Neural progenitor cell (in vitro differentiated cells): ENCODE measurements at regions not wholly inside any gene's neighbourhood (a gene's known extent, or its start where the extent isn't known, plus 50 kb on each side); places are given as distances from the start of the nearest gene placed in this dataset.
A peak's percentile ranks its signal among the peaks of the same experiment; 100 is the strongest.

Experiments
- DNase-seq: peaks from one replicate; pipeline ENCODE4 v3.0.0-alpha.2; 2016; ENCODE audit warnings: low spot score
- H2AFZ ChIP-seq: fragments of 200-600 bp; sonication (generic); replicated peaks from 2 replicates; pipeline ENCODE4 v1.6.1; 2016; ENCODE audit warnings: antibody characterized with exemption
- H3F3A ChIP-seq: fragments of 200-600 bp; sonication (generic); 2 replicates; pipeline ENCODE4 v1.6.1; 2016; ENCODE audit warnings: antibody characterized with exemption, low read depth
- H3K27ac ChIP-seq: fragments of 200-600 bp; sonication (generic); 2 replicates; pipeline ENCODE4 v1.5.1; 2016; ENCODE audit warnings: mild to moderate bottlenecking
- H3K27me3 ChIP-seq: fragments of 200-600 bp; sonication (generic); 2 replicates; pipeline ENCODE4 v1.6.1; 2016; ENCODE audit warnings: mild to moderate bottlenecking, moderate library complexity
- H3K36me3 ChIP-seq: fragments of 200-600 bp; sonication (generic); 2 replicates; pipeline ENCODE4 v1.5.1; 2016
- H3K4me1 ChIP-seq: fragments of 200-600 bp; sonication (generic); 2 replicates; pipeline ENCODE4 v1.6.1; 2016; ENCODE audit warnings: mixed run types
- H3K4me2 ChIP-seq: fragments of 200-600 bp; sonication (generic); 2 replicates; pipeline ENCODE4 v1.6.1; 2016
- H3K4me3 ChIP-seq: fragments of 200-600 bp; sonication (generic); 2 replicates; pipeline ENCODE4 v1.5.1; 2016
- H3K79me2 ChIP-seq: fragments of 200-600 bp; sonication (generic); 2 replicates; pipeline ENCODE4 v1.6.1; 2016; ENCODE audit warnings: low read depth
- H3K9ac ChIP-seq: fragments of 200-600 bp; sonication (generic); 2 replicates; pipeline ENCODE4 v1.6.1; 2016
- H3K9me3 ChIP-seq: fragments of 200-600 bp; sonication (generic); 2 replicates; pipeline ENCODE4 v1.5.1; 2016; ENCODE audit warnings: low read depth
- H4K20me1 ChIP-seq: fragments of 200-600 bp; sonication (generic); 2 replicates; pipeline ENCODE4 v1.6.1; 2016; ENCODE audit warnings: low read depth
- H3K27ac Mint-ChIP-seq: 3 replicates; pipeline ENCODE4 v1.8.0; 2021; ENCODE audit warnings: mixed read lengths
- H3K27me3 Mint-ChIP-seq: 2 replicates; pipeline ENCODE4 v1.8.0; 2022; ENCODE audit warnings: low read depth, mild to moderate bottlenecking, inconsistent platforms, moderate library complexity, mixed read lengths; ENCODE audit not compliant: insufficient read depth
- H3K36me3 Mint-ChIP-seq: 3 replicates; pipeline ENCODE4 v1.8.0; 2021; ENCODE audit warnings: mixed read lengths
- H3K4me1 Mint-ChIP-seq: 3 replicates; pipeline ENCODE4 v1.8.0; 2021; ENCODE audit warnings: mixed read lengths
- H3K4me3 Mint-ChIP-seq: 3 replicates; pipeline ENCODE4 v1.8.0; 2021; ENCODE audit warnings: mild to moderate bottlenecking, moderate library complexity, mixed read lengths
- H3K9me3 Mint-ChIP-seq: 3 replicates; pipeline ENCODE4 v1.8.0; 2020; ENCODE audit warnings: mixed read lengths
- EZH2 ChIP-seq: fragments of 200-600 bp; sonication (generic); IDR thresholded peaks from 2 replicates; pipeline ENCODE4 v1.6.1; 2017; ENCODE audit warnings: antibody characterized with exemption, mild to moderate bottlenecking, moderate library complexity
- EZH2phosphoT487 ChIP-seq: fragments of 200-600 bp; sonication (generic); IDR thresholded peaks from 2 replicates; pipeline ENCODE4 v1.6.1; 2017; ENCODE audit warnings: antibody characterized with exemption
- TF ChIP-seq, protein P1 (sequence below): fragments of 200-600 bp; sonication (generic); IDR thresholded peaks from 2 replicates; pipeline ENCODE4 v1.5.1; 2017; ENCODE audit warnings: antibody characterized with exemption, mild to moderate bottlenecking

DNA sequence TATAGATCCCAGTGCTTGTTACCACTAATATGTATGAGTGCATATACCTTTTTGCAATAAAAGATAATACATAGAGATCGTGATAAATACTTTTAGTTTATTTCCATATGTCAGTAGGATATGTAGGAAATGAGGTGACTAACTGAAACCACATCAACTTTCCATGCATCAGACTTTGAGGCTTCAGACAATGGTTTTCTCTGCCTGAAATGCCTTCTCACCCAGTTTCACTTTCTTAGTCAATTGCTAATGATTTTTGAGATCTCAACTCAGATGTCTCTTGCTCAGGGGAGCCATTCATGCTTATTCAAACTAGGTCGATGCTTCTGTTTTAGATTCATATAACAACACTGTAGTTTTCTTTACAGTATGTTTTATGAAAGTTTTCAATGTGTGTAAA is 626.6 kb upstream of the ADGRB3 start:
- H3F3A ChIP-seq, result no peaks in the 10 kb centered on the region
- H3K9me3 ChIP-seq, result no peaks in the 10 kb centered on the region
- no peak overlapping the region for H3K4me3 ChIP-seq
- H3K9me3 Mint-ChIP-seq, result no peaks in the 10 kb centered on the region
- H3K27ac ChIP-seq, result no peak overlapping the region
- H4K20me1 ChIP-seq, result no peaks in the 10 kb centered on the region
- H3K27ac Mint-ChIP-seq, result no peak overlapping the region
- TF ChIP-seq EZH2phosphoT487, result no peak
- TF ChIP-seq, protein P1, sequence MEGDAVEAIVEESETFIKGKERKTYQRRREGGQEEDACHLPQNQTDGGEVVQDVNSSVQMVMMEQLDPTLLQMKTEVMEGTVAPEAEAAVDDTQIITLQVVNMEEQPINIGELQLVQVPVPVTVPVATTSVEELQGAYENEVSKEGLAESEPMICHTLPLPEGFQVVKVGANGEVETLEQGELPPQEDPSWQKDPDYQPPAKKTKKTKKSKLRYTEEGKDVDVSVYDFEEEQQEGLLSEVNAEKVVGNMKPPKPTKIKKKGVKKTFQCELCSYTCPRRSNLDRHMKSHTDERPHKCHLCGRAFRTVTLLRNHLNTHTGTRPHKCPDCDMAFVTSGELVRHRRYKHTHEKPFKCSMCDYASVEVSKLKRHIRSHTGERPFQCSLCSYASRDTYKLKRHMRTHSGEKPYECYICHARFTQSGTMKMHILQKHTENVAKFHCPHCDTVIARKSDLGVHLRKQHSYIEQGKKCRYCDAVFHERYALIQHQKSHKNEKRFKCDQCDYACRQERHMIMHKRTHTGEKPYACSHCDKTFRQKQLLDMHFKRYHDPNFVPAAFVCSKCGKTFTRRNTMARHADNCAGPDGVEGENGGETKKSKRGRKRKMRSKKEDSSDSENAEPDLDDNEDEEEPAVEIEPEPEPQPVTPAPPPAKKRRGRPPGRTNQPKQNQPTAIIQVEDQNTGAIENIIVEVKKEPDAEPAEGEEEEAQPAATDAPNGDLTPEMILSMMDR, result no peak
- TF ChIP-seq EZH2, result no peak
- no peak overlapping the region for H3K9ac ChIP-seq
- H3K79me2 ChIP-seq, result no peaks in the 10 kb centered on the region
- H3K4me2 ChIP-seq, result no peak overlapping the region
- H3K27me3 ChIP-seq, result no peaks in the 10 kb centered on the region
- no peak overlapping the region for H3K4me3 Mint-ChIP-seq
- H3K4me1 Mint-ChIP-seq, result no peaks in the 10 kb centered on the region
- DNase-seq, result no peak
- H3K4me1 ChIP-seq, result no peaks in the 10 kb centered on the region
- no peaks in the 10 kb centered on the region for H3K36me3 Mint-ChIP-seq
- H3K27me3 Mint-ChIP-seq, result no peaks in the 10 kb centered on the region
- no peak overlapping the region for H2AFZ ChIP-seq
- no peaks in the 10 kb centered on the region for H3K36me3 ChIP-seq

- Mint-ChIP-seq H3K27me3 (no peaks in the 10 kb centered on the region), H3K9me3 (no peaks in the 10 kb centered on the region), H3K27ac (no peak overlapping the region), H3K4me1 (no peaks in the 10 kb centered on the region), H3K36me3 (no peaks in the 10 kb centered on the region), H3K4me3 (no peak overlapping the region)
- Histone ChIP-seq H3K4me1 (no peaks in the 10 kb centered on the region), H3K79me2 (no peaks in the 10 kb centered on the region), H3K9ac (no peak overlapping the region), H3K27me3 (no peaks in the 10 kb centered on the region), H3F3A (no peaks in the 10 kb centered on the region), H3K36me3 (no peaks in the 10 kb centered on the region), H2AFZ (no peak overlapping the region), H3K27ac (no peak overlapping the region), H3K4me2 (no peak overlapping the region), H4K20me1 (no peaks in the 10 kb centered on the region), H3K4me3 (no peak overlapping the region), H3K9me3 (no peaks in the 10 kb centered on the region)
- TF ChIP-seq EZH2, result no peak
- TF ChIP-seq EZH2phosphoT487, result no peak
- TF ChIP-seq, protein P1, result no peak
- DNase-seq, result no peak
These were observed 627.4 kb upstream of the ADGRB3 start for GRCh38 chr6:68007717-68008116.

- Histone ChIP-seq H3K79me2 (no peaks in the 10 kb centered on the region), H3K27me3 (no peaks in the 10 kb centered on the region), H3F3A (no peaks in the 10 kb centered on the region), H2AFZ (peak overlapping the region; percentile 31), H3K9me3 (no peaks in the 10 kb centered on the region), H3K4me2 (no peak overlapping the region), H3K4me3 (no peak overlapping the region), H4K20me1 (no peaks in the 10 kb centered on the region), H3K4me1 (peaks cover 7% of the 10 kb centered on the region), H3K9ac (no peak overlapping the region), H3K36me3 (no peaks in the 10 kb centered on the region), H3K27ac (no peak overlapping the region)
- Mint-ChIP-seq H3K27me3 (no peaks in the 10 kb centered on the region), H3K9me3 (no peaks in the 10 kb centered on the region), H3K36me3 (no peaks in the 10 kb centered on the region), H3K4me1 (no peaks in the 10 kb centered on the region), H3K27ac (no peak overlapping the region), H3K4me3 (no peak overlapping the region)
- no peak for DNase-seq
- TF ChIP-seq, protein P1, result no peak
- TF ChIP-seq EZH2phosphoT487, result no peak
- no peak for TF ChIP-seq EZH2
These were observed 648.3 kb upstream of the ADGRB3 start for GRCh38 chr6:67986694-67987232.
